MM.1S (cell line): ENCODE measurements at regions not wholly inside any gene's neighbourhood (a gene's known extent, or its start where the extent isn't known, plus 50 kb on each side); places are given as distances from the start of the nearest gene placed in this dataset.

Experiments used
- DNase-seq: peaks from one replicate; pipeline ENCODE4 v3.0.0-alpha.2; 2015
- H2AFZ ChIP-seq: fragments of 300-600 bp; sonication (generic); 2 replicates; pipeline ENCODE4 v1.6.0; 2016; ENCODE audit warnings: antibody characterized with exemption, low read length
- H3F3A ChIP-seq: fragments of 300-600 bp; sonication (generic); 2 replicates; pipeline ENCODE4 v1.6.1; 2016; ENCODE audit warnings: mild to moderate bottlenecking, antibody characterized with exemption, low read length, moderate library complexity, mixed read lengths; ENCODE audit not compliant: insufficient read depth
- H3K27ac ChIP-seq: fragments of 300-600 bp; sonication (generic); 2 replicates; pipeline ENCODE4 v1.5.1; 2016; ENCODE audit warnings: mild to moderate bottlenecking, low read length
- H3K27me3 ChIP-seq: fragments of 300-600 bp; sonication (generic); replicated peaks from 2 replicates; pipeline ENCODE4 v1.6.0; 2016; ENCODE audit warnings: low read length; ENCODE audit not compliant: insufficient read depth
- H3K36me3 ChIP-seq: fragments of 300-600 bp; sonication (generic); replicated peaks from 2 replicates; pipeline ENCODE4 v1.6.1; 2016; ENCODE audit warnings: mild to moderate bottlenecking, low read length, mixed read lengths; ENCODE audit not compliant: insufficient read depth
- H3K4me1 ChIP-seq: fragments of 300-600 bp; sonication (generic); 2 replicates; pipeline ENCODE4 v1.6.1; 2016; ENCODE audit warnings: low read length, mixed read lengths
- H3K4me2 ChIP-seq: fragments of 300-600 bp; sonication (generic); 2 replicates; pipeline ENCODE4 v1.6.0; 2016; ENCODE audit warnings: low read depth, low read length
- H3K4me3 ChIP-seq: fragments of 300-600 bp; sonication (generic); 2 replicates; pipeline ENCODE4 v1.5.1; 2016; ENCODE audit warnings: low read length, mixed read lengths
- H3K79me2 ChIP-seq: fragments of 300-600 bp; sonication (generic); 2 replicates; pipeline ENCODE4 v1.6.1; 2016; ENCODE audit warnings: mixed run types, low read length, mixed read lengths
- H3K9ac ChIP-seq: fragments of 300-600 bp; sonication (generic); 2 replicates; pipeline ENCODE4 v1.6.1; 2016; ENCODE audit warnings: low read length, mixed read lengths
- H3K9me2 ChIP-seq: fragments of 300-600 bp; sonication (generic); replicated peaks from 2 replicates; pipeline ENCODE4 v1.6.1; 2016; ENCODE audit warnings: mild to moderate bottlenecking, low read length, mixed read lengths; ENCODE audit not compliant: insufficient read depth
- H3K9me3 ChIP-seq: fragments of 300-600 bp; sonication (generic); replicated peaks from 2 replicates; pipeline ENCODE4 v1.6.1; 2016; ENCODE audit warnings: mild to moderate bottlenecking, low read length, mixed read lengths; ENCODE audit not compliant: insufficient read depth
- H4K20me1 ChIP-seq: fragments of 300-600 bp; sonication (generic); 2 replicates; pipeline ENCODE4 v1.6.1; 2016; ENCODE audit warnings: mild to moderate bottlenecking, low read length, moderate library complexity, mixed read lengths; ENCODE audit not compliant: insufficient read depth
- CTCF ChIP-seq: fragments of 300-600 bp; sonication (generic); IDR thresholded peaks from 2 replicates; pipeline ENCODE4 v1.5.1; 2016; ENCODE audit warnings: antibody characterized with exemption, low read length, mixed read lengths
- EZH2 ChIP-seq: fragments of 300-600 bp; sonication (generic); optimal IDR thresholded peaks from 2 replicates; pipeline ENCODE3; 2017; ENCODE audit warnings: low read depth, mild to moderate bottlenecking, antibody characterized with exemption, low read length, mixed read lengths
- EZH2phosphoT487 ChIP-seq: fragments of 300-600 bp; sonication (generic); IDR thresholded peaks from 2 replicates; pipeline ENCODE4 v1.6.1; 2018; ENCODE audit warnings: antibody characterized with exemption, low read length

GRCh38 chr11:44418456-44418830 is 108.5 kb upstream of the ALX4 start:
- Histone ChIP-seq H3K27me3 (no peaks in the 10 kb centered on the region), H3K4me3 (no peak overlapping the region), H4K20me1 (no peaks in the 10 kb centered on the region), H3K4me2 (no peak overlapping the region), H3K36me3 (no peaks in the 10 kb centered on the region), H3K9me3 (no peaks in the 10 kb centered on the region), H2AFZ (no peak overlapping the region), H3F3A (no peaks in the 10 kb centered on the region), H3K79me2 (no peaks in the 10 kb centered on the region), H3K27ac (no peak overlapping the region), H3K9me2 (no peaks in the 10 kb centered on the region), H3K9ac (no peak overlapping the region), H3K4me1 (no peaks in the 10 kb centered on the region)
- TF ChIP-seq EZH2phosphoT487: no peak
- no peak for TF ChIP-seq CTCF
- no peak for TF ChIP-seq EZH2
- no peak for DNase-seq

- no peak for DNase-seq
- H3K27me3 ChIP-seq: no peaks in the 10 kb centered on the region
- TF ChIP-seq CTCF (no peak), EZH2phosphoT487 (no peak), EZH2 (no peak)
- no peak overlapping the region for H3K9ac ChIP-seq
- H3K4me1 ChIP-seq: no peaks in the 10 kb centered on the region
- H3F3A ChIP-seq: no peaks in the 10 kb centered on the region
- no peak overlapping the region for H3K4me2 ChIP-seq
- no peaks in the 10 kb centered on the region for H4K20me1 ChIP-seq
- no peak overlapping the region for H3K4me3 ChIP-seq
- H3K79me2 ChIP-seq: no peaks in the 10 kb centered on the region
- H3K27ac ChIP-seq: no peak overlapping the region
- no peaks in the 10 kb centered on the region for H3K9me2 ChIP-seq
- no peak overlapping the region for H2AFZ ChIP-seq
- H3K9me3 ChIP-seq: no peaks in the 10 kb centered on the region
- no peaks in the 10 kb centered on the region for H3K36me3 ChIP-seq
Observed at GRCh38 chr11:44421090-44421675, 111.2 kb upstream of the ALX4 start.

- Histone ChIP-seq H3K27ac (no peak overlapping the region), H3K9me2 (no peaks in the 10 kb centered on the region), H3K36me3 (no peaks in the 10 kb centered on the region), H3K4me1 (no peaks in the 10 kb centered on the region), H3K9ac (no peak overlapping the region), H3F3A (no peaks in the 10 kb centered on the region), H3K79me2 (no peaks in the 10 kb centered on the region), H3K4me3 (no peak overlapping the region), H3K9me3 (no peaks in the 10 kb centered on the region), H3K27me3 (no peaks in the 10 kb centered on the region), H2AFZ (no peak overlapping the region), H3K4me2 (no peak overlapping the region), H4K20me1 (no peaks in the 10 kb centered on the region)
- no peak for DNase-seq
- TF ChIP-seq EZH2phosphoT487: no peak
- TF ChIP-seq EZH2: no peak
- no peak for TF ChIP-seq CTCF
Observed at GRCh38 chr11:44423289-44423688, 113.3 kb upstream of the ALX4 start.
